ENCODE measurements at regions not wholly inside any gene's neighbourhood (a gene's known extent, or its start where the extent isn't known, plus 50 kb on each side); places are given as distances from the start of the nearest gene placed in this dataset.

- H3K27me3 Mint-ChIP-seq (ENCODE audit: low read depth in 3 of 3) = peaks cover 0 to 4% (median 0%) of the 10 kb centered on the region in 3 donors
- H3K4me3 Mint-ChIP-seq = no peak overlapping the region
- no peaks in the 10 kb centered on the region for H3K36me3 Mint-ChIP-seq
- no peak for DNase-seq
- no peaks in the 10 kb centered on the region for H3K4me1 Mint-ChIP-seq
- peaks cover 8 to 49% (median 24%) of the 10 kb centered on the region in 6 donors for H3K9me3 Mint-ChIP-seq
- H3K27ac Mint-ChIP-seq = no peak overlapping the region
These were observed 1523.2 kb downstream of the UQCRFS1 start for GRCh38 chr19:27689734-27690241.

GRCh38 chr19:27684293-27684692 lies 1528.7 kb downstream of the UQCRFS1 start:
- no peaks in the 10 kb centered on the region for H3K36me3 Mint-ChIP-seq
- peaks cover 5 to 14% (median 12%) of the 10 kb centered on the region in 6 donors for H3K9me3 Mint-ChIP-seq
- H3K4me3 Mint-ChIP-seq = no peak overlapping the region
- H3K27me3 Mint-ChIP-seq (ENCODE audit: low read depth in 3 of 3) = no peaks in the 10 kb centered on the region
- H3K4me1 Mint-ChIP-seq = no peaks in the 10 kb centered on the region
- no peak overlapping the region for H3K27ac Mint-ChIP-seq
- no peak for DNase-seq

DNA sequence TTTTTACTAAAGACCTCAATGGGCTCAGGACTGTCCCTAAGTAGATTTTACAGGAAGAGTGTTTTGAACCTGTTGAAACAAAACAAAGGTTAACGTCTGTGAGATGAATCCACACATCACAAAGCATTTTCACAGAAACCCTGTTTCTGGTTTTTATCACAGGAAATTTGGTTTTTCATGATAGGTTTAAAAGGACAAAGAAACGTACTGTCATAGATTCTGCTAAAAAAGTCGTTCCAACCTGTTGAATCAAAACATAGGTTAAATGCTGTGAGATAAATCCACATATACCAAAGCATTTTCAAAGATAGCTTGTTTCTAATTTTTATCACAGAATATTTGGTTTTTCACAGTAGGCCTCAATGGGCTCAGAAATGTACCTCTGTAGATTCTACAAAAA lies 1531.0 kb downstream of the UQCRFS1 start:
- no peaks in the 10 kb centered on the region for H3K27me3 Mint-ChIP-seq (ENCODE audit: low read depth in 3 of 3)
- no peaks in the 10 kb centered on the region for H3K36me3 Mint-ChIP-seq
- no peaks in the 10 kb centered on the region for H3K4me1 Mint-ChIP-seq
- H3K27ac Mint-ChIP-seq = no peak overlapping the region
- no peak overlapping the region for H3K4me3 Mint-ChIP-seq
- H3K9me3 Mint-ChIP-seq = peaks cover 11 to 32% (median 21%) of the 10 kb centered on the region in 6 donors
- no peak for DNase-seq

DNA sequence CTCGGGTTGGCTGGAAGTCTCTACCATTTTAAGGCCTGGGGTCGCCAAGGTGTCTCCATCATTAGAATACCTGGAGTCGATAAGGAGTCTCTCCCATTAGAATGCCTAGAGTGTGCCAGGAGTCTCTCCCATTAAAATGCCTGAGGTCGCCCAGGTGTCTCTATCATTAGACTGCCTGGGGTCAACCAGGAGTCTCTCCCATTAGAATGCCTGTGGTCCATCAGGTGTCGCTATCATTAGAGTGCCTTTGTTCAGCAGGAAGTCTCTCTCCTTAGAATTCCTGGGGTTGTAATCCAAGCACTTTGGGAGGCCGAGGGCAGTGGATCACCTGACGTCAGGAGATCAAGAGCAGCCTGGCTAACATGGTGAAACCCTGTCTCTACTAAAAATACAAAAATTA lies 1533.0 kb downstream of the UQCRFS1 start:
- Mint-ChIP-seq H3K27ac (no peak overlapping the region), H3K4me3 (no peak overlapping the region), H3K9me3 (peaks cover 17 to 51% (median 26%) of the 10 kb centered on the region in 6 donors), H3K27me3 (ENCODE audit: low read depth in 3 of 3) (no peaks in the 10 kb centered on the region), H3K4me1 (no peaks in the 10 kb centered on the region), H3K36me3 (no peaks in the 10 kb centered on the region)
- DNase-seq = no peak

DNA sequence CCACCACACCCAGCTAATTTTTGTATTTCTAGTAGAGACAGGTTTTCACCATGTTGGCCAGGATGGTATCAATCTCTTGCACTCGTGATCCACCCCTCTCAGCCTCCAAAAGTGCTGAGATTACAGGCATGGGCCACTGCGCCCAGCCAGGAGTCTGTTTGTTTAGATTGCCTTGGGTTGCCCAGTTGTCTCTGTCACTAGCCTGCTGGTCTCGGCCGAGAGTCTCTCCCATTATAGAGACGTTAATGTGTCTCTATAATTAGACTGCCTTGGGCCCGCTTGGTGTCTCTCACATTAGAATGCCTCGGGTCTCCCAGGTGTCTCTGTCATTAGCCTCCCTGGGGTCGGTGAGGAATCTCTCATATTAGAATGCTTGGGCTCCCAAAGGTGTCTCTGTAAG lies 1533.6 kb downstream of the UQCRFS1 start:
- H3K9me3 Mint-ChIP-seq = peaks cover 18 to 55% (median 26%) of the 10 kb centered on the region in 6 donors
- H3K36me3 Mint-ChIP-seq = no peaks in the 10 kb centered on the region
- H3K27ac Mint-ChIP-seq = no peak overlapping the region
- H3K4me3 Mint-ChIP-seq = no peak overlapping the region
- H3K4me1 Mint-ChIP-seq = no peaks in the 10 kb centered on the region
- H3K27me3 Mint-ChIP-seq (ENCODE audit: low read depth in 3 of 3) = no peaks in the 10 kb centered on the region
- no peak for DNase-seq

- no peak overlapping the region for H3K27ac Mint-ChIP-seq
- H3K27me3 Mint-ChIP-seq (ENCODE audit: low read depth in 3 of 3) = no peaks in the 10 kb centered on the region
- no peak for DNase-seq
- H3K4me1 Mint-ChIP-seq = no peaks in the 10 kb centered on the region
- peaks cover 0 to 5% (median 0%) of the 10 kb centered on the region in 3 donors for H3K36me3 Mint-ChIP-seq
- H3K9me3 Mint-ChIP-seq = peaks cover 33 to 78% (median 40%) of the 10 kb centered on the region in 6 donors
- H3K4me3 Mint-ChIP-seq = no peak overlapping the region
These were observed 1536.1 kb downstream of the UQCRFS1 start for GRCh38 chr19:27676877-27677276.

DNA sequence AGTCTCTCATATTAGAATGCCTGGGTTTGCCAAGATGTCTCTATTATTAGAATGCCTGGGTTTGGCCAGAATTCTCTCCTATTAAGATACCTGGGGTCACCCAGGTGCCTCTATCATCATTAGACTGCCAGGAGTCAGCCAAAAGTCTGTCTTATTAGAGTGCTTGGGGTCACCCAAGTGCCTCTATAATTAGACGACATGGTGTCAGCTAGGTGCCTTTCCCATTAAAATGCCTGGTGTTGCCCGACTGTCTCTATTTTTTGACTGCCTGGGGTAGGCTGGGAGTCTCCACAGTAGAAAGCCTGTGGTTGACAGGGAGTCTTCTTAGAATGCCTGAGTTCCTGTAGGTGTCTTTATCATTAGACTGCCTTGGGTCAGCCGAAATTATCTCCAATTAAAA lies 1536.6 kb downstream of the UQCRFS1 start:
- no peaks in the 10 kb centered on the region for H3K27me3 Mint-ChIP-seq (ENCODE audit: low read depth in 3 of 3)
- DNase-seq = no peak
- H3K27ac Mint-ChIP-seq = no peak overlapping the region

GRCh38 chr19:27675771-27676170 lies 1537.2 kb downstream of the UQCRFS1 start:
- no peak overlapping the region for H3K27ac Mint-ChIP-seq
- no peaks in the 10 kb centered on the region for H3K27me3 Mint-ChIP-seq (ENCODE audit: low read depth in 3 of 3)
- H3K4me1 Mint-ChIP-seq = no peaks in the 10 kb centered on the region
- no peak overlapping the region for H3K4me3 Mint-ChIP-seq
- peaks cover 34 to 89% (median 44%) of the 10 kb centered on the region in 6 donors for H3K9me3 Mint-ChIP-seq
- DNase-seq = no peak
- peaks cover 0 to 5% (median 0%) of the 10 kb centered on the region in 3 donors for H3K36me3 Mint-ChIP-seq

More for the DNA sequence above, 1536.6 kb downstream of the UQCRFS1 start:
- H3K4me1 Mint-ChIP-seq = no peaks in the 10 kb centered on the region
- H3K9me3 Mint-ChIP-seq = peaks cover 33 to 84% (median 41%) of the 10 kb centered on the region in 6 donors
- H3K36me3 Mint-ChIP-seq = peaks cover 0 to 5% (median 0%) of the 10 kb centered on the region in 3 donors
- no peak overlapping the region for H3K4me3 Mint-ChIP-seq

GRCh38 chr19:27674701-27675100 lies 1538.2 kb downstream of the UQCRFS1 start:
- peaks cover 35 to 91% (median 48%) of the 10 kb centered on the region in 6 donors for H3K9me3 Mint-ChIP-seq
- no peaks in the 10 kb centered on the region for H3K27me3 Mint-ChIP-seq (ENCODE audit: low read depth in 3 of 3)
- no peaks in the 10 kb centered on the region for H3K4me1 Mint-ChIP-seq
- peaks cover 0 to 9% (median 0%) of the 10 kb centered on the region in 3 donors for H3K36me3 Mint-ChIP-seq
- no peak for DNase-seq
- H3K4me3 Mint-ChIP-seq = no peak overlapping the region
- H3K27ac Mint-ChIP-seq = no peak overlapping the region

- peaks cover 28 to 90% (median 49%) of the 10 kb centered on the region in 6 donors for H3K9me3 Mint-ChIP-seq
- DNase-seq = no peak
- H3K27ac Mint-ChIP-seq = no peak overlapping the region
These were observed 1539.0 kb downstream of the UQCRFS1 start for GRCh38 chr19:27673986-27674385.

GRCh38 chr19:27672309-27673047 lies 1540.5 kb downstream of the UQCRFS1 start:
- Mint-ChIP-seq H3K9me3 (peaks cover 19 to 77% (median 45%) of the 10 kb centered on the region in 6 donors), H3K36me3 (peaks cover 0 to 9% (median 0%) of the 10 kb centered on the region in 3 donors), H3K27ac (no peak overlapping the region), H3K4me3 (no peak overlapping the region), H3K4me1 (no peaks in the 10 kb centered on the region), H3K27me3 (ENCODE audit: low read depth in 3 of 3) (peaks cover 0 to 3% (median 0%) of the 10 kb centered on the region in 3 donors)
- no peak for DNase-seq

More at GRCh38 chr19:27673986-27674385, 1539.0 kb downstream of the UQCRFS1 start:
- H3K36me3 Mint-ChIP-seq = peaks cover 0 to 9% (median 0%) of the 10 kb centered on the region in 3 donors
- no peaks in the 10 kb centered on the region for H3K4me1 Mint-ChIP-seq
- peaks cover 0 to 3% (median 0%) of the 10 kb centered on the region in 3 donors for H3K27me3 Mint-ChIP-seq (ENCODE audit: low read depth in 3 of 3)
- H3K4me3 Mint-ChIP-seq = no peak overlapping the region

DNA sequence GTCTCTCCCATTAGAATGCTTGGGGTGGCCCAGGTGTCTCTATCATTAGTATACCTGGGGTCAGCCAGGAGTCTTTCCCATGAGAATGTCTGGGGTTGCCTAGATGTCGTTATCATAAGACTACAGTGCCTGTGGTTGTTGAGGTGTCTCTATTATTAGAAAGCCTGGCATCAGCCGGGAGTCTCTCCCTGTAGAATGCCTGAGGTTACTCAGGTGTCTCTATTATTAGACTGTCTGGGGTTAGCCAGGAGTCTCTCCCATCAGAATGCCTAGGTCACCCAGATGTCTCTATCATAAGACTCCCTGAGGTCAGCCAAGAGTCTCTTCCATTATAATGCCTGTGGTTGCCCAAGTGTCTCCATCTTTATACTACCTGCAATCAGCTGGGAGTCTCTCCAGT lies 1541.1 kb downstream of the UQCRFS1 start:
- Mint-ChIP-seq H3K27ac (no peak overlapping the region), H3K27me3 (ENCODE audit: low read depth in 3 of 3) (peaks cover 0 to 3% (median 0%) of the 10 kb centered on the region in 3 donors), H3K9me3 (peaks cover 20 to 72% (median 43%) of the 10 kb centered on the region in 6 donors), H3K36me3 (peaks cover 0 to 9% (median 0%) of the 10 kb centered on the region in 3 donors), H3K4me1 (no peaks in the 10 kb centered on the region), H3K4me3 (no peak overlapping the region)
- DNase-seq = no peak

- no peak for DNase-seq
- no peak overlapping the region for H3K27ac Mint-ChIP-seq
- H3K4me3 Mint-ChIP-seq = no peak overlapping the region
- H3K27me3 Mint-ChIP-seq (ENCODE audit: low read depth in 3 of 3) = peaks cover 0 to 2% (median 0%) of the 10 kb centered on the region in 3 donors
- no peaks in the 10 kb centered on the region for H3K4me1 Mint-ChIP-seq
- peaks cover 19 to 62% (median 41%) of the 10 kb centered on the region in 6 donors for H3K9me3 Mint-ChIP-seq
- H3K36me3 Mint-ChIP-seq = peaks cover 0 to 3% (median 0%) of the 10 kb centered on the region in 3 donors
These were observed 1552.5 kb downstream of the UQCRFS1 start for GRCh38 chr19:27660428-27660827.

DNA sequence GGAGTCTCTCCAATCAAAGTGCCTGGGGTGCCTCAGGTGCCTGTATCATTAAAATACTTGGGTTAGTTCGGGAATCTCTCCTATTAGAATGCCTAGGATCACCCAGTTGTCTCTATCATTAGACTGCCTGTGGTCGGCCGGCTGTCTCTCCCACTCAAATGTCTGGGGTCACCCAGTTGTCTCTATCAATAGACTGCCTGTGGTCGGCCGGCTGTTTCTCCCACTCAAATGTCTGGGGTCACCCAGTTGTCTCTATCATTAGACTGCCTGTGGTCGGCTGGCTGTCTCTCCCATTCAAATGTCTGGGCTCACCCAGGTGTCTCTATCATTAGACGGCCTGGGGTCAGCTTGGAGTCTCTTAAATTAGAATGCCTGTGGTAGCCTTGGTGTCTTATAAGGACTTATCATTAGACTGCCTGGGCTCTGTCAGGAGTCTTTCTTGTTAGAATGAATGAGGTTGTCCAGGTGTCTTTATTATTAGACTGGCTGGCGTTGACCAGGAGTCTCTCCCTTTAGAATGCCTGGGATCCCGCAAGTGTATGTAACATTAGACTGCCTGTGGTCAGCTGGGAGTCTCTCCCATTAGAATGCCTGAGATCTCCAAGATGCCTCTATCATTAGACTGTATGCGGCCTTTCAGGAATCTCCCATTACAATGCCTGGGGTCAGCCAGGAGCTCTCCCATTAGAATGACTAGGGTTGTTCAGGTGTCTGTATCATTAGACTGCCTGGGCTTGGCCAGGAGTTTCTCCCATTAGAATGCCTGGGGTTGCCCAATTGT lies 1555.5 kb downstream of the UQCRFS1 start:
- Mint-ChIP-seq H3K4me1 (no peaks in the 10 kb centered on the region), H3K36me3 (peaks cover 0 to 3% (median 0%) of the 10 kb centered on the region in 3 donors), H3K4me3 (no peak overlapping the region), H3K27ac (no peak overlapping the region), H3K27me3 (ENCODE audit: low read depth in 3 of 3) (peaks cover 0 to 2% (median 0%) of the 10 kb centered on the region in 3 donors), H3K9me3 (peaks cover 28 to 65% (median 52%) of the 10 kb centered on the region in 6 donors)
- no peak for DNase-seq

All from immature natural killer cell (primary cell).